ENCODE measurements at regions not wholly inside any gene's neighbourhood (a gene's known extent, or its start where the extent isn't known, plus 50 kb on each side); places are given as distances from the start of the nearest gene placed in this dataset.

DNA sequence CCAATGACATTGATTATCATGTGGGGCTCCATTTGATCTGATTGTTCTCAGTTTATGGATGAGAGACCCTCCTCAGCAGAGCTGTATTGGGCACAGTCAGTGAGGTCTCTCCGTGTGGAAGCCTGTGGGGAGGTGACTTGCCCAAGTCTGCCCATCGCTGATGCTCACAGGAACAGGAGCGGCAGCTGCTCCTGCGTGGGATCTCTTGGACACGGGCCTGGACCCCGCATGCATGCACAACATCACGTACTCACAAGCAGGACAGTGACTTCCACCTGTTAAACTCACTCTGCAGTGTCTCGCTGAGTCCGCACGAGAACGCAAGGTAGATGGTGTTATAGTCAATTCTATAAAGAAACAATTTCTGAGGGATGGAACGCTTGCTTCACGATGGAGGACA, 55.0 kb downstream of the KCNF1 start:
- TF ChIP-seq, protein P1, sequence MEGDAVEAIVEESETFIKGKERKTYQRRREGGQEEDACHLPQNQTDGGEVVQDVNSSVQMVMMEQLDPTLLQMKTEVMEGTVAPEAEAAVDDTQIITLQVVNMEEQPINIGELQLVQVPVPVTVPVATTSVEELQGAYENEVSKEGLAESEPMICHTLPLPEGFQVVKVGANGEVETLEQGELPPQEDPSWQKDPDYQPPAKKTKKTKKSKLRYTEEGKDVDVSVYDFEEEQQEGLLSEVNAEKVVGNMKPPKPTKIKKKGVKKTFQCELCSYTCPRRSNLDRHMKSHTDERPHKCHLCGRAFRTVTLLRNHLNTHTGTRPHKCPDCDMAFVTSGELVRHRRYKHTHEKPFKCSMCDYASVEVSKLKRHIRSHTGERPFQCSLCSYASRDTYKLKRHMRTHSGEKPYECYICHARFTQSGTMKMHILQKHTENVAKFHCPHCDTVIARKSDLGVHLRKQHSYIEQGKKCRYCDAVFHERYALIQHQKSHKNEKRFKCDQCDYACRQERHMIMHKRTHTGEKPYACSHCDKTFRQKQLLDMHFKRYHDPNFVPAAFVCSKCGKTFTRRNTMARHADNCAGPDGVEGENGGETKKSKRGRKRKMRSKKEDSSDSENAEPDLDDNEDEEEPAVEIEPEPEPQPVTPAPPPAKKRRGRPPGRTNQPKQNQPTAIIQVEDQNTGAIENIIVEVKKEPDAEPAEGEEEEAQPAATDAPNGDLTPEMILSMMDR (IDR thresholded peaks at IDR 0.05 in 2 of 3, conservative IDR thresholded peaks at IDR 0.05 in 1 of 3; ENCODE audit: borderline replicate concordance in 1 of 3, insufficient read depth in 1 of 3, low read depth in 2 of 3, low read length in 2 of 3) = no peak
- TF ChIP-seq POLR2A (IDR thresholded peaks at IDR 0.05; ENCODE audit: borderline replicate concordance, extremely low read depth, insufficient read depth, insufficient read length) = no peak
- no peak for TF ChIP-seq ELF1 (IDR thresholded peaks at IDR 0.05; ENCODE audit: borderline replicate concordance, low read depth)
- no peak for TF ChIP-seq ZFX (IDR thresholded peaks at IDR 0.05)
- no peak for TF ChIP-seq JUND (IDR thresholded peaks at IDR 0.05)
- no peak for TF ChIP-seq POLR2AphosphoS5 (IDR thresholded peaks at IDR 0.05; ENCODE audit: low read depth, low read length)
- TF ChIP-seq YY1 (IDR thresholded peaks at IDR 0.05; ENCODE audit: extremely low read depth, insufficient replicate concordance, low read depth, low read length) = no peak
- no peak for TF ChIP-seq RAD21 (IDR thresholded peaks at IDR 0.05; ENCODE audit: low read depth)
- TF ChIP-seq, protein P2, sequence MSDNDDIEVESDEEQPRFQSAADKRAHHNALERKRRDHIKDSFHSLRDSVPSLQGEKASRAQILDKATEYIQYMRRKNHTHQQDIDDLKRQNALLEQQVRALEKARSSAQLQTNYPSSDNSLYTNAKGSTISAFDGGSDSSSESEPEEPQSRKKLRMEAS (IDR thresholded peaks at IDR 0.05) = no peak
- TF ChIP-seq, protein P3, sequence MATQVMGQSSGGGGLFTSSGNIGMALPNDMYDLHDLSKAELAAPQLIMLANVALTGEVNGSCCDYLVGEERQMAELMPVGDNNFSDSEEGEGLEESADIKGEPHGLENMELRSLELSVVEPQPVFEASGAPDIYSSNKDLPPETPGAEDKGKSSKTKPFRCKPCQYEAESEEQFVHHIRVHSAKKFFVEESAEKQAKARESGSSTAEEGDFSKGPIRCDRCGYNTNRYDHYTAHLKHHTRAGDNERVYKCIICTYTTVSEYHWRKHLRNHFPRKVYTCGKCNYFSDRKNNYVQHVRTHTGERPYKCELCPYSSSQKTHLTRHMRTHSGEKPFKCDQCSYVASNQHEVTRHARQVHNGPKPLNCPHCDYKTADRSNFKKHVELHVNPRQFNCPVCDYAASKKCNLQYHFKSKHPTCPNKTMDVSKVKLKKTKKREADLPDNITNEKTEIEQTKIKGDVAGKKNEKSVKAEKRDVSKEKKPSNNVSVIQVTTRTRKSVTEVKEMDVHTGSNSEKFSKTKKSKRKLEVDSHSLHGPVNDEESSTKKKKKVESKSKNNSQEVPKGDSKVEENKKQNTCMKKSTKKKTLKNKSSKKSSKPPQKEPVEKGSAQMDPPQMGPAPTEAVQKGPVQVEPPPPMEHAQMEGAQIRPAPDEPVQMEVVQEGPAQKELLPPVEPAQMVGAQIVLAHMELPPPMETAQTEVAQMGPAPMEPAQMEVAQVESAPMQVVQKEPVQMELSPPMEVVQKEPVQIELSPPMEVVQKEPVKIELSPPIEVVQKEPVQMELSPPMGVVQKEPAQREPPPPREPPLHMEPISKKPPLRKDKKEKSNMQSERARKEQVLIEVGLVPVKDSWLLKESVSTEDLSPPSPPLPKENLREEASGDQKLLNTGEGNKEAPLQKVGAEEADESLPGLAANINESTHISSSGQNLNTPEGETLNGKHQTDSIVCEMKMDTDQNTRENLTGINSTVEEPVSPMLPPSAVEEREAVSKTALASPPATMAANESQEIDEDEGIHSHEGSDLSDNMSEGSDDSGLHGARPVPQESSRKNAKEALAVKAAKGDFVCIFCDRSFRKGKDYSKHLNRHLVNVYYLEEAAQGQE (IDR thresholded peaks at IDR 0.05; ENCODE audit: low read depth) = no peak
- no peak for TF ChIP-seq EZH2phosphoT487 (IDR thresholded peaks at IDR 0.05; ENCODE audit: borderline replicate concordance)
- no peak for TF ChIP-seq SRF (IDR thresholded peaks at IDR 0.05; ENCODE audit: low read depth)
- TF ChIP-seq TCF7L2 (IDR thresholded peaks at IDR 0.05; ENCODE audit: borderline replicate concordance, extremely low read depth, insufficient read depth, insufficient read length) = no peak
